SK-N-SH treated with all-trans-retinoic acid at 6 μM for 48 hours (cell line): ENCODE measurements at regions not wholly inside any gene's neighbourhood (a gene's known extent, or its start where the extent isn't known, plus 50 kb on each side); places are given as distances from the start of the nearest gene placed in this dataset.

ENCODE experiments used
- CSDC2 ChIP-seq: fragments of 250-450 bp; sonication (Bioruptor Pico); IDR thresholded peaks from 2 replicates; pipeline ENCODE4 v1.5.0; 2020; ENCODE audit warnings: mild to moderate bottlenecking, moderate library complexity
- PPARA ChIP-seq: fragments of 250-450 bp; sonication (Bioruptor Pico); IDR thresholded peaks from 2 replicates; pipeline ENCODE4 v1.5.0; 2020; ENCODE audit warnings: mild to moderate bottlenecking, borderline replicate concordance
- RARB ChIP-seq: fragments of 250-450 bp; sonication (Bioruptor Pico); IDR thresholded peaks from 2 replicates; pipeline ENCODE4 v1.8.0; 2021; ENCODE audit warnings: mild to moderate bottlenecking, moderate library complexity
- TCF4 ChIP-seq: fragments of 250-450 bp; sonication (Bioruptor Pico); IDR thresholded peaks from 2 replicates; pipeline ENCODE4 v1.8.0; 2021; ENCODE audit warnings: mild to moderate bottlenecking, moderate library complexity, borderline replicate concordance
- ZC3H10 ChIP-seq: fragments of 250-450 bp; sonication (Bioruptor Pico); IDR thresholded peaks from 2 replicates; pipeline ENCODE4 v1.5.1; 2021; ENCODE audit warnings: mild to moderate bottlenecking, moderate library complexity
- ZFP3 ChIP-seq: fragments of 250-450 bp; sonication (Bioruptor Pico); IDR thresholded peaks from 2 replicates; pipeline ENCODE4 v1.5.0; 2020; ENCODE audit warnings: mild to moderate bottlenecking, moderate library complexity
- ZFP30 ChIP-seq: fragments of 450-650 bp; formaldehyde crosslinking; IDR thresholded peaks from 2 replicates; pipeline ENCODE4 v1.5.0; 2022; ENCODE audit warnings: mild to moderate bottlenecking, moderate library complexity

- no peak for TF ChIP-seq CSDC2 (CRISPR knock-in tag)
- no peak for TF ChIP-seq PPARA (CRISPR knock-in tag)
- TF ChIP-seq ZC3H10 (CRISPR knock-in tag): no peak
- no peak for TF ChIP-seq ZFP30 (CRISPR knock-in tag)
- no peak for TF ChIP-seq RARB
- TF ChIP-seq TCF4: no peak
- no peak for TF ChIP-seq ZFP3 (CRISPR knock-in tag)
These were observed 188.5 kb upstream of the KLF14 start for GRCh38 chr7:130922206-130923112.
